NCI-H345 treated with DMSO at 0.1 percent for 48 hours (cell line): ENCODE measurements at regions not wholly inside any gene's neighbourhood (a gene's known extent, or its start where the extent isn't known, plus 50 kb on each side); places are given as distances from the start of the nearest gene placed in this dataset.
"Not testable (repeated sequence)": the region's sequence is repeated elsewhere in the genome, so short reads cannot be mapped to it uniquely, and the experiment has no call there.

Experiments used
- DNase-seq: peaks from one replicate; lab custom pipeline; 2025; ENCODE audit not compliant: unreplicated experiment; lab: John Stamatoyannopoulos, UW

DNA sequence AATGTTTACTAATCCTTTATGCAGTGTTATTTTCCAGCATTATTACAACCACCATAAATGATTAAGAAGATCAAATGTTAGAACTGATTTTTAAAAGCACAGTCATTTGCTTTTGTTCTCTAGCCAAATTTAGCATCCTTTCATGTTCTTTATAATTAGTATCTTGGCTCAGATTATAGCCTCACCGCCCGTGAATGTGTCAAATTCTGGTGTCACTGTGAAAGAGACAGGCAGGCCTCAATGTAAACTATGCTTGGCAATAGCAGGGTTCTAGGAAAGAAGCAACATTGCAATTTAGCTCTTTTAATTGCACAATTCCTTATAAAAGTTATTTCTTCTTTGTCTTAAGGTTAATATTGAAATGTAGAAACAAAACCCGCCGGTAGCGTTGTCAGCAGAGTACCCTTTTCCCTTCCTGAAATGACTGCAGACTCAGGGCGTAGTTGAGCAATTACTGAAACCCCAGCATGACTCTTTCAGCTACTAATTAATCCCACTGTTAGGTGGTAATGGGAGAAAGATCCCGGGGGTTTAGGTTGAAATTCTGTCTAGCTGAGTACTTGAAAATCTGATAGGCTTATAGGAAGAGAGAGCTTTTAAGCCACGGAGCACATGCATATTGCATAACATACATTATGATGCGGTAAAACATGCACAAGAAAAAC is 1600.5 kb upstream of the SEL1L start:
- no peak for DNase-seq

DNA sequence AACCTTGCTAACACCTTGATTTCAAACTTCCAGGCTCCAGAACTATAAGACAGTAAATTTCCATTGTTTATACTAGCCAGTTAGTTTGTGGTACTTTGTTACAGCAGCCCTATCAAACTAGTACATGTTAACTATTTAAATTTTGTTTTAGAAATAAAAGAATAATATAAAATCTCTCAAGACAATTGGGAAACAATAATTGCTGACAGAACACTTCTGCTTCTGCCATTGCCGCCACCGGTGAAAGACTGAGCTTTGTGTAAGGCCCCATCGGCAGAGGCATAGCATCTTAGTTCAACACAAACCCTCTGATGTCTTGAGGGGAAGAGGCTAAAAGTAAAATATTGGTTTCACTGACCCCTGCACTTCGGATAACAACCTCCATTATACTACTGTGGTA is 1607.1 kb upstream of the SEL1L start:
- DNase-seq, result no peak

DNA sequence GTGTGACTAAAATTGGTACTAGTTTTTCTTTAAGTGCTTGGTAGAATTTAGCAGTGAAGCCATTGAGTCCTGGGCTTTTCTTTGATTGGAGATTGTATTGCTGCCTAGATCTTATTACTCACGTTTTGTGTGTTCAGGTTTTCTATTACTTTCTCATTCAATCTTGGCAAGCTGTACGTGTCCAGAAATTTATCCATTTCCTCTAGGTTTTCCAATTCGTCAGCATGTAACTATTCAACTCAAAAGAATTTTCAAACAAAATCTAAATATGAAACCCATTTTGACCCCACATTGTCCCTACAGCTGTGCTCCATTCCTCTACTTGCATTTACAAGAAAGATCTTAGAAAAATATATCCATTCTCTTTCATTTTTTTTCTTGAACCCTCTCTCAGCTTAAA is 1613.4 kb upstream of the SEL1L start:
- no peak for DNase-seq

DNA sequence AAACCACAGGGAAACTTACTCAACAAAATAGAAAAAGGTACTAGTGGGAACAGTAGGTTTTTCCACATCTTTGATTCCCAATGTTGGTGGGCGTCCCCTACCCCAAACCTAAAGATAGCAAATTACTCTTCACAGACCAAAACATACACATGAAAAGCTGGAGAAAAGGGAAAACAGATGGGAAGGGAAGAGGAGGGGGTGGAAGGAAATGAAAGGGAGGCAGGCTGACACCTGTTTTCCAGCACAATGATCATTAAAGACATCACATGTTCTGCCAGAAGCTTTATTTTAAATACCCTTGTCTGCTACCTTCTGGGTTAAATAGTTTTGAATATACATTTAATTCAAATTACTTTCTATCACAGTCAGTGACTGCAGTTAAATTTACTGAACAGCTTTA is 1617.9 kb upstream of the SEL1L start:
- no peak for DNase-seq

DNA sequence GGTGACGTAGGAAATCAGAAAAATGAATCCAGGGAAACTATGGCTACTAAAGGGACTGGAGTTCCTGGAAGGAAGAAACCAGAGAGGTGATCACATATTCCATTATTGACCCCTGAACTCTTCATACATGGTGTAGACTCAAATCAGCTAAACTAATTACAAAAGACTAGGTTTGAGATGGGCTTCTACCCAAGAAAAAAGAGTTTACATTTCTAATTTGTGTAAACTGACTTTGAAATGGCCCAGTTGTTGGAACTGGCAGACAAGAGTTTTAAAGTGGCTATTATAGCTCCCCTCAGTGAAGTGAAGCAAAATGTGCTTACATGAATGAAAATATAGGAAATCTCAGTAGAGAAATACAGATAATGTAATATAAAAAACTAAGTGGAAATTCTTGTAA is 1619.4 kb upstream of the SEL1L start:
- DNase-seq, result no peak

DNA sequence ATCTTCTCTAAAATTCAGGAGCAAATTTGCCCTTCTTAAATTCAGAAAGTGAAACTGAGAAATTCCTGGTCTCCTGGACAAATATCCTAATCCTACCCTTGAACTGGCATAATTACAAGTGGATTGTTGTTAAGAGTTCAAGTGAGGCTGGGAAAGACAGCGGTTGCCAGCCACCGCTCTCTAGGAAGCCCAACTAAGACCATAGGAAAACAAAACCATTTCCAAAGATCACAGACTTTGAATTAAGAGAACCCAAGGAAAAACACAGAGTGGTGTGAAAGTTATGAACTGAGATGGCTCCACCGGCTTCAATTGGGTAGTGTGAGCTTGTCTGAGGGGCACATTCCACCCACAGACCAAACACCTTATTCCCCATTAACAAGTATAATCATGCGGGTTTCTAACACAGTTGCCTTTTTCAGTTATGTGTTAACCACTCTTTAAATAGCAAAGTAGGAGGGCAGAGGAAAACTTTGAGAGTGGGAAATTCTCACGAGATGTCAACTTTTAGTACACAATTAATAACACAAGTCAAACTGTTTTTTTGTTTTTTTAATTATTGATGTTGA is 1628.8 kb upstream of the SEL1L start:
- DNase-seq, result no peak

DNA sequence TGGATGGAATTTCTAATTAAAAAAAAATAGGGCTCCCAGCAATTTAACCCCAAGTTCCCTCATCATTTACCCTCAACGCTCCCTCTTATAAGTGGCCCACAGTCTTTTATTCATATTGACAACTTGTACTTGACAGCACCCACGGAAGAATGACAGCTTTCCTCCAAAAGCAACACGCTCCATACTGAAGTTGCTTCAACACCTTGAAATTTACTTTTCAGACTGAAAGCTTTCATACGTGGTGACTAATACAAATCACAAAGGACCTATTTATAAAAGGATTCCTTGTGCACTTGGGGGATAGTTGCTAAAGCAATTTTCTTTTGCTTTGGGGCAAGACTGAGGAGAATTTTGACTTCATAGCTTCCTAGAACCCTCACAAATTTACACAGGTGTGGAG is 1629.4 kb upstream of the SEL1L start:
- no peak for DNase-seq

DNA sequence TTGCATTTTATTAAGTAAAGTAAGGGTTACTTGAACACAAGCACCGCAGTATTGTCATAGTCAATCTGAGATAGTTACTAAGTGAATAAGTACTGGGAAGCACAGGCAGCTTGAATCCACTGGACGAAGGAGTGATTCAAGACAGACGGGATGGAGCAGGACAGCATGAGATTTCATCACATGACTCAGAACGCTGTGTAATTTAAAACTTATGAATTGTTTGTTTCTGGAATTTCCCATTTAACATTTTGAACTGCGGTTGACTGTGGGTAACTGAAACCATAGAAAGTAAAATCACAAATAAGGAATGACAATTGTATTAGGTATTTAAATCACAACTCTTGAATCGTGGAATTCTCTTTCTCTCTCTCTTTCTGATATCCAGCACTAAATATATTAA is 1630.4 kb upstream of the SEL1L start:
- DNase-seq, result no peak

DNA sequence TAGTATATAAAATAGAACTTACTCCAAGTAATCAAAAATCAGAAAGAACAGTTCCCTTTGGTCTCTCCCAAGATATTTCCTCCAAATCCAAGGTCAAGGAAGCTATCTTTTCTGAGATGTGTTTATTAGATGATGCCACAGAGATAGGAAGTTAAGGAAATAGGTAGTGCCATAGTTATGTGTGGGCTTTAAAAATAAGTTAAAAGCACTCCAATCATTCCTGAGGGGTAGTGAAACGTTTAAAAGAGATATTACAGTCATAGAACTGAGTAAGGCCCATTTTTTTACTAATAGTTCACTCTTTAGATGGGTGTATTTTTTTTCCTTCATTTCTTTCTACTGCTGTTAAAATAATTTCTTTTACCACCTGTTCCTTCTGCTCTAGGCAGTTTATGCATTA is 1630.9 kb upstream of the SEL1L start:
- DNase-seq, result no peak

DNA sequence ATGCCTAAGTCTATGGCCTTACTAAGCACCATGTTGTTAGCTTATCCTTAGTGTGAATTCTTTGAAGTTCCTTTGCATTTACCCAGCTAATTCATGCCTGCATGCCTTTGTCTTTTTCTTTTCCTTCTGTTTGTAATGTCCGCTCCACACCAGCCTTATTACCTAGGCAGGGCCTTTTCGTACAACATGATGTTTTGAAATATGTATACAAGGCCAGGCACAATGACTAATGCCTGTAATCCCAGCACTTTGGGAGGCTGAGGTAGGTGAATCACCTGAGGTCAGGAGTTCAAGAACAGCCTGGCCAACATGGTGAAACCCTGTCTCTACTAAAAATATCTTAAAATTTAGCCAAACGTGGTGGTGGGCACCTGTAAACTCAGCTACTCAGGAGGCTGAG is 1636.5 kb upstream of the SEL1L start:
- no peak for DNase-seq

DNA sequence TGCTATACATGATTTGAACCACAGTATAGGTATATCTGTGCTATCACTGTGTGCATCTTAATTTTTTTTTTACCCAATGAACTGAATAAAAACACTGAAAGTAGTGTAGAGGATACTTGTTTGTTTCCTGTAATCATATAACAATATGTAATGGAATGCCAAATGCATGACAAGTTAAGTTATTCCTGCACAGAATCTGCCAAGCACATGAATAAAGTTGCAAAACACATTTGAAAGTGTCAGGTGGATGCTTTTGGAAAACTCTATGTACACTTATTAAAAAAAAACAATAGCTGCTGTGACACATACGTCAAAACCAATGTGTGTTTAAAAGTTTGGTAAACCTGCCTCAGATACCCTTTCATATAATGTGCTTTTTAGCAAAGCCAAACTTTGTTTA is 1638.1 kb upstream of the SEL1L start:
- no peak for DNase-seq

DNA sequence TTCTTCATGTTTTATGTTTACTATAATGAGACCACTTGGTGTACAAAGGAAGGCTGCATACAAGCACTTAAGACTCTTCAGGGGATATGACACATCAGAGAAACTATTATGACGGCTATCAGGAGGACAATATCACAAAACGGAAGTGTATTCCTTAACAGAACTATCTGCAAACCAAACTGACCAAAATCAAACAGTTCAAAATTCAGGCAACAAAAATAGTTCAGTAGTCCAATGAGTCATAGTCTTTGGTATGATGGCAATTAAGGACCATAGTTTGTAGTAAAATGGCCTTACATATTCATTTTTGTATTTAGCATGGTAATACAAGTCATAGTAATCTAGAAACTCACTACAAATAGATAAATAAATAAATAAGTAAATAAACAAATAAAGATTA is 1638.7 kb upstream of the SEL1L start:
- DNase-seq, result no peak

DNA sequence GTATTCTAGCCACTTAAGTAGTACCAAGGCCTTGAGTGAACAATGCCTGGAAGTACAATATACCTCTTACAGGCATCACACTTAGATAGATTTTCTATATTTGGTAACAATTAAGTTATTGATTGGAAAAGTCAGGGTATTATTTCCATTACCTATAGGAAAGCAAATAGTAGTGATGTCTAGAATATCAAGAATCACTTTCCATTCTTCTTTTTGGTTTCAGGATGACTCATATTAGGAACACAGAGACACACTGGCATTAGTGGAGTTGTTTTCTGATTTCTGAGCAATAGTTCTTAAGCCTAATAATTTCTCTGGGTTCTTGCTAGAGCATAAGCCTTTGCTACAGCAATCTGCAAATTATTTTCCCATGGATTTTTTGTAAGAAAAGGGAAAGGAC is 1640.0 kb upstream of the SEL1L start:
- DNase-seq, result no peak

DNA sequence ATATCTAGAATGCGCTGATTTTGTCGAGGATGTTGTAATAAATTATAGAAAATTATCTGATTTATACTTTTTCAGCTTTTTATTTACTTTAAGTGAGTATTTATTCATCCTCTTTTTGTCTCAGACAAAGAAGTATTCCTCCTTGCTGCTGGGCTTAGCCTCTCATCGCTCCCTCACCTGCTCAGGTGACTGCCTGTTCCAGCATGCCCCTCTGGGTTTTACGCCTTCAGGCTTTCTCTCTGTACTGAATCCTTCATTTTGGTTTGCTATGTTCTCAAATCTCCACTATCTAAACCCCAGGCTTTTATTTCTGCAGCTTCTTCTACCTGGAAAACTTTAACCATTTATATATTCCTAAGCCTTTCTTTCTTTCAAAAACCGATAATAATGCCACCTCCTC is 1650.9 kb upstream of the SEL1L start:
- DNase-seq, result peak; percentile 81

DNA sequence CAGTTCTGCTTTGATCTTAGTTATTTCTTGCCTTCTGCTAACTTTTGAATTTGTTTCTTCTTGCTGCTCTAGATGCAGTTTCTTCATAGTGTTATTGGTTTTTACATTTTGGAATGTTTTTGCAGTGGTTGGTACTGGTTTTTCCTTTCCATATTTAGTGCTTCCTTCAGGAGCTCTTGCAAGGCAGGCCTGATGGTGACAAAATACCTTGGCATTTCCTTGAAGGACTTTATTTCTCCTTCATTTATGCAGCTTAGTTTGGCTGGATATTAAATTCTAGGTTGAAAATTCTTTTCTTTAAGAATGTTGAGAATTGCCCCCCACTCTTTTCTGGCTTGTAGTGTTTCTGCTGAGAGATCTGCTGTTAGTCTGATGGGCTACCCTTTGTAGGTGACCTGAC is 1654.7 kb upstream of the SEL1L start:
- not testable (repeated sequence) for DNase-seq

DNA sequence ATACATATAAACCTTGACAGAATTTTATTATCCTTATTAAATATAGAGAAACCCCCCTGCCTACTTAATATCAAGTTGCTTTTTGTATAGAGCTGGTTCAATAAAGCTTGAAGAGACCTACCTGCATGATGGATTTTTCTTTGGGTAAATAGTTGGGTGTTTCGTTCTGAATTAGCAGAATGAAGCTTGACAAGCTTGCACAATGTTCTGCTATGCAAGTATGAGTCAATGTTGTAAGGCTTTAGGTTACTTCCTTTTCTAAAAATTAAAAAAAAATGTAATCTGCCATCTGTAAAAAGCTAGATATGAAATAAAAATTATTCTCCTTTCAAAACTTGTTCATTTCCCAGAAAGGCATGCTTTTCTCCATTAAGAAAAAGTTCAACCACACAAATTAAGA is 1662.6 kb upstream of the SEL1L start:
- DNase-seq, result no peak

DNA sequence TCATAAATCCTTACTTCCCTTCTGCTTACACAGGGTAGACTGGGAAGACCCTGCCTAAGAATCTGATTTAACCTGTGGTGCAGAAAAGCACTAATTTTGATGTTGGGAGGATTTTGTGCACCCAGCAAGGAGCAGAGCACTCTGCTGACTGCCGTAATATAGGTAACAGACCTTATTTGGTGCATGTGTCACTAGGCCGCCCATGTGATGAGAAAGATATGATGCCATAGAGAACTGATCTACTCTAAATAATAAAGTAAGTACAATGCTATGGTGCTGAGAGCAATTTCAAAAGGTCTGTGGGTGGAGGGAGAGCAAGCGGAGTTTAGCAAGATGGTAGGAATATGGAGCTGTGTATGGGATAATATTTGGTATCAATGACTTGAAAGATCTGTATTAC is 1663.6 kb upstream of the SEL1L start:
- no peak for DNase-seq

DNA sequence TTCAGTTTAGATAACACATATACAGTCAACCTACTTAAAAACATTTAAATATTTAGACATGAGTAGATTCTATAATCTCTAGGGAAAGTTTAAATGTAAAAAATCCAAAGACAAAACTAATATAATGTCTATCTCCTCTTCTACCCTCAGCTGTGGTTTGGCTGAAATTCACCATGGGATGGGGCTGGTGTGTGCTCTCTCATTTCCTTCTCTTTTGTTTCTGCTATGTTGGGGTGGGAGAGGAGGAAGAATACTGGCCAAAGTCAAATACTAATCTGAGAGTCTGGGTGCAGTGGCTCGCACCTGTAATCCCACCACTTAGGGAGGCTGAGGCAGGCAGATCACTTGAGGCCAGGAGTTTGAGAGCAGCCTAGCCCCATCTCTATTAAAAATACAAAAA is 1673.9 kb upstream of the SEL1L start:
- no peak for DNase-seq

DNA sequence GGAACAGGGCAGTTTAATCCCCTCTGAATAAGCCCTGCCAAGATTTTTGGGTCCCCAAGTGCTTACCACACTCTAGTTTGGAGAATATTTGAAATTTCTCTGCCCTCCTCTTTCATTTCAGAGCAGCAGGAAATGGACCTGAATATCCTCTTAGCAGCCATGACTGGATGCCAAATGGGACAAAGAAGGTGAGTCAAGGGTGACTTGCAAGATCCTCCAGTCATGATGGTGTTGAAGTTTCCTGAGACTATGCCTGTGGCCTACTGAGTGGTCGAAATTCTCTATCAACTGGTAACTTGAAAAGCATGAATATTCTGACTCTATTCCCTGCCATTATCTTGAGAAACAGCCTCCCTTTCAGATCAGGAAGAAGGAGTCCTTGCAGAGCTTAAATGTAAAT is 1674.7 kb upstream of the SEL1L start:
- DNase-seq, result no peak

DNA sequence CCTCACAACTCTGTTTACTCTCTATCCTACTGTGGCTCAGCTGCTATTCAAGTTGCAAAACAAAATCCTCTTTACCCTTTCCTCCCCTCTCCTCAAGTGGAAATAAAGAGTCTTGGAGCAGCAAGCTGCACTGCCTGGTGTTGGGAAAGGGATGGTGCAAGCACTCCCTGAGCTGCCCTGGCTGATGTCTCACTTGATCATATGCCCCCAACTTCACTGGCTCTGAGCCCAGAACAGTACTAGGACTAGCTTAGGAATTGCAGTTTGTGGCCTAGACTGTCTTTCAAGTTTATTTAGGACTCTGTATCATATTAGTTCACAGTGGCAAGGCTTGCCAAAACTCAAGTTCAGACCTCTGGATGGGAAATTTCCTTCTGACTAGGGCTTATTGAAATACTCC is 1683.8 kb upstream of the SEL1L start:
- no peak for DNase-seq

DNA sequence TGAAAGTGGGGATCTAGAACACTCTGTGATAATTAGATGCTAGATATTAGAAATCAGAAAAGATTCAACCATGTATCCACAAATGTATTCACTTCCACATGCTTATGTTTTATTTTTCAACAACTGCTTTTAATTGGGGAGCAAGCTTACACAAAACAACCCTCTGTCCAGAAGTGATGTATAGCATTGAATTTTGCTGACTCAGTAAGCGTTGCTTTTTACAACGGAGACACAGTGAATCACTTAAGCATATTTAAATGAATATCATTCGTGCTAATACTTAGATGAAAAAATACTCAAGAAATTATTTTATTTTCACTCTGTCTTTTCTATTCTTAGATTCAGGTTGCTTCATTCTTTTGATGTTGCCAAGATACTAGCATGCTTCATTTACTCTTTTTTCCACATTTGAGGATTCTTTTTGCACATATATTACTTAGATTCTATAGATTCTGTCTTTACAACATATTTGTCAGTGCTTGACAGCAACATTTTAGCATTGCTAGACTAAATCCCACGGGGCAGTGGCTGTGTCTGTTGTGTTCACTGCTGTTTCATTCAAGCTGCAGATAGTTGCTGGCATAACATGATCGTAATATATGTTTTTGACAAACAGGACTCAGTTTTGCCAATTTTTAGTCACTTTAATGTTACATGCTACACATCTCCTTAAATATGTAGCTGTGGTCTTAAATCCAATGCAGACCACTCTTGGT is 1714.4 kb upstream of the SEL1L start:
- no peak for DNase-seq

DNA sequence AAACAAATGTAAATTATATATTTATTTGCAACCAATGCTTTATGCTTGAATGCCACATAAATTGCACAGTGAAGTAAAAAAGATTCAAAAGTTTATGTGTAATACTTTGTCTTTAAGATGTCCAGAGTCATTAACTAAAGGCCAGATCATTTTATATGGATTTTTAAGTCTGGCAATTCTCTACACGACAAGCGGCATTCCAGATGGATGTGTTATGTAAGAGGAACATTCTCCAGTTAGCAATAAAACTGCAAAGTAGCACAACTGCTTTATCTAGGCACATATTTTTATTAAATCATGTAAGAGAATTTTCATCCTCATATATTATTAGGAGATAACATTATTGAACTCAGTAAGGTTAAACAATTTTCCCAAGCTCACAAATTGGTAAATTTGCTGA is 1717.7 kb upstream of the SEL1L start:
- DNase-seq, result no peak

DNA sequence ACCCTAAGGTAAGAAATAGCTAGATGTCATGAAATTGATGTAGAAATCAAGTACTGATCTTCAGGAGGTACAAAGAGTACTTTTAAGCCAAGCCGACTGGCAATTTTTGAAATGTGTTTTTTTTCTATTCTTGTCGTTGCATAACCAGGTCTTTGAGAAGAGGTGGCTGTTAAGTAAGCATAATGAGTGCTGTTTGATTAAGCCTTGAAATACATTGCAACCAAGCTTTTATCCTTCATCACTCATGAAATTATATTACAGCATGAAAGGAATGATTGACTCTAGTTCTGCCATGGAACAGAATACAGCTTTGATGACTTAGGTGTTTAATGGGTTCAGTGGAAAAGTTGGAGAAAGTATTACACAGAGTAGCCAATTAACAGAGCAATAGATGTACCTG is 1720.2 kb upstream of the SEL1L start:
- no peak for DNase-seq
